Lower leg skin (tissue), 4 donors: ENCODE measurements at regions not wholly inside any gene's neighbourhood (a gene's known extent, or its start where the extent isn't known, plus 50 kb on each side); places are given as distances from the start of the nearest gene placed in this dataset.

Experiments
- DNase-seq, 2 donors: peaks; one replicate each; pipeline ENCODE4 v3.0.0-alpha.2; 2019; ENCODE audit warnings: low spot score in 2 of 2
- H3K4me3 ChIP-seq: fragments of 200-600 bp; sonication (generic); 2 replicates; pipeline ENCODE4 v1.5.1; 2017; ENCODE audit warnings: mild to moderate bottlenecking, low read depth; ENCODE audit not compliant: poor library complexity, severe bottlenecking
- CTCF ChIP-seq, 3 donors: fragments of 450-650 bp; IDR thresholded peaks; one replicate each; pipeline ENCODE4 v1.5.1; 2016; ENCODE audit warnings: antibody characterized with exemption in 3 of 3, mild to moderate bottlenecking in 3 of 3, moderate library complexity in 2 of 3
- POLR2A ChIP-seq, 2 donors: fragments of 450-650 bp; IDR thresholded peaks; one replicate each; pipeline ENCODE4 v1.6.1; 2016 to 2017; ENCODE audit warnings: antibody characterized with exemption in 2 of 2, mild to moderate bottlenecking in 1 of 2, moderate library complexity in 1 of 2
- WGBS, 2 donors: methylation state at CpG; one replicate each; pipeline ENCODE4 v1.1.5; 2018; 5-methylcytosine and 5-hydroxymethylcytosine counted together
- intact Hi-C: fragments of 100-400 bp; cut with DNase I; formaldehyde crosslinking; loops from one replicate; pipeline ENCODE4 v1.15.0; 2023; ENCODE audit warnings: low total_unique reads

- 78 to 81% methylated on average over 2 of the region's 2 CpGs for WGBS, 2 donors
- no peak for TF ChIP-seq CTCF (IDR thresholded peaks at IDR 0.05)
- intact Hi-C loops: no loop called here
- no peak overlapping the region for H3K4me3 ChIP-seq
- DNase-seq: no peak
These were observed 593.0 kb downstream of the FRK start for GRCh38 chr6:115467726-115468125.

GRCh38 chr6:115460913-115461312, 599.8 kb downstream of the FRK start:
- WGBS, 2 donors: 89 to 98% methylated on average over 1 of the region's 1 CpG
- DNase-seq: no peak
- TF ChIP-seq POLR2A (IDR thresholded peaks at IDR 0.05): no peak
- no peak for TF ChIP-seq CTCF (IDR thresholded peaks at IDR 0.05)
- no peak overlapping the region for H3K4me3 ChIP-seq
- intact Hi-C loops: no loop called here

- H3K4me3 ChIP-seq: no peak overlapping the region
- TF ChIP-seq CTCF (IDR thresholded peaks at IDR 0.05): no peak
- no peak for TF ChIP-seq POLR2A (IDR thresholded peaks at IDR 0.05)
- intact Hi-C loops: no loop called here
- no peak for DNase-seq
These were observed 603.8 kb downstream of the FRK start for GRCh38 chr6:115456848-115457247.

- intact Hi-C loops: no loop called here
- WGBS, 2 donors: 33 to 39% methylated on average over 4 of the region's 4 CpGs
- H3K4me3 ChIP-seq: no peak overlapping the region
- TF ChIP-seq POLR2A (IDR thresholded peaks at IDR 0.05) (no peak), CTCF (IDR thresholded peaks at IDR 0.05) (no peak)
- DNase-seq: no peak
These were observed 616.7 kb downstream of the FRK start for GRCh38 chr6:115443825-115444478.

GRCh38 chr6:115442323-115442722, 618.4 kb downstream of the FRK start:
- H3K4me3 ChIP-seq: no peak overlapping the region
- WGBS, 2 donors: 69 to 73% methylated on average over 2 of the region's 2 CpGs
- intact Hi-C loops: no loop called here
- no peak for DNase-seq
- no peak for TF ChIP-seq POLR2A (IDR thresholded peaks at IDR 0.05)

- no peak for DNase-seq
- intact Hi-C loops: no loop called here
- TF ChIP-seq CTCF (IDR thresholded peaks at IDR 0.05) (no peak), POLR2A (IDR thresholded peaks at IDR 0.05) (no peak)
- 67 to 89% methylated on average over 1 of the region's 1 CpG for WGBS, 2 donors
- no peak overlapping the region for H3K4me3 ChIP-seq
These were observed 619.0 kb downstream of the FRK start for GRCh38 chr6:115441651-115442050.
